HG02943 (cell line): ENCODE measurements at regions not wholly inside any gene's neighbourhood (a gene's known extent, or its start where the extent isn't known, plus 50 kb on each side); places are given as distances from the start of the nearest gene placed in this dataset.
"Not testable (repeated sequence)": the region's sequence is repeated elsewhere in the genome, so short reads cannot be mapped to it uniquely, and the experiment has no call there.

Experiments used
- ATAC-seq: cut with Tn5 transposase; IDR thresholded peaks from one replicate; pipeline ENCODE4 v1.9.1; 2021; ENCODE audit warnings: mild to moderate bottlenecking, low read depth, moderate library complexity; ENCODE audit not compliant: unreplicated experiment

DNA sequence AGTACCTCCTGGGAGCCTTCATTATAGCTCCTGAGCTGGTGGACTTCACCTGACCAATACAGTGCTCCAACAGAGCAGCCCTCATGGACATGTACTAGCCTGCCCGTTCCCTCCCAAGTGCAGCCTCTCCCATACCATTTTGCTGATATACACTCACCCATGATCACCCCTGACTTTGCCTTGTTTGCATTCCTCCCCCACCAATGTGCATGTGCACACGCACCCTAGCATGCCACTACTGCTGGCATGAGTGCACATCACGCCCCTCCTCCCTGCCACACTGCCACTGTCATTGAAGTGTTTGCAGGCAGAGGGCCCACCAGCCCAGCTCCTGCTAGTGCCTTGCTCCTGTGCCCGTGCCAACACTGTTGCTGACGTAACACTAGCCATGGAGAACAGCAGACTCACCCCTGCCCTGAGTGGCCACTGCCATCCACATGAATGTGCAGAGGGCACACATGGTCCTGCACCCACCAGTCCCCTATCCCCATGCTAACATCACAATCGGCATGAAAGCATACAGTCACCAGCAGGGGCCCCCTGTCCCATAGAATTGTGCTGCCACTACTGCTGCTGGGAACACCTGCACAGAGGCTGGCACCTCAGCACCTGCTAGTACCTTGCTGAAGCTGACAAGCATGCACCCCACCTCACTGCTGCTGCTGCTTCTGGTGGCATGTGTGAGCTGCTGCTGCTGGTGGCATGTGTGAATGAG is 110.3 kb downstream of the SINHCAF start:
- ATAC-seq, result no peak

DNA sequence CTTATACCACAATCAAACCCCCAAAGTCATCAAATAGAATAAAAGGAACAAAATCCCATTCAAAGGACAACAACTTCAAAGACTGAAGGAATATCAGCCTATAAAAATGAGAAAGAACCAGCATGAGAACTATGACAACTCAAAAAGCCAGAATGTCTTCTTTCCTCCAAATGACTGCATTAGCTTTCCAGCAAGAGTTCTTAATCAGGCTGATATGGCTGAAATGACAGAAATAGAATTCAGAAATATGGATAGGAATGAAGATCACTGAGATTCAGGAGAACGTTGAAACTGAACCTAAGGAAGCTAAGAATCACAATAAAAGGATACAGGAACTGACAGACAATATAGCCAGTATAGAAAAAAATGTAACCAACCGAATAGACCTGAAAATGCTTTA is 109.5 kb downstream of the SINHCAF start:
- no peak for ATAC-seq

DNA sequence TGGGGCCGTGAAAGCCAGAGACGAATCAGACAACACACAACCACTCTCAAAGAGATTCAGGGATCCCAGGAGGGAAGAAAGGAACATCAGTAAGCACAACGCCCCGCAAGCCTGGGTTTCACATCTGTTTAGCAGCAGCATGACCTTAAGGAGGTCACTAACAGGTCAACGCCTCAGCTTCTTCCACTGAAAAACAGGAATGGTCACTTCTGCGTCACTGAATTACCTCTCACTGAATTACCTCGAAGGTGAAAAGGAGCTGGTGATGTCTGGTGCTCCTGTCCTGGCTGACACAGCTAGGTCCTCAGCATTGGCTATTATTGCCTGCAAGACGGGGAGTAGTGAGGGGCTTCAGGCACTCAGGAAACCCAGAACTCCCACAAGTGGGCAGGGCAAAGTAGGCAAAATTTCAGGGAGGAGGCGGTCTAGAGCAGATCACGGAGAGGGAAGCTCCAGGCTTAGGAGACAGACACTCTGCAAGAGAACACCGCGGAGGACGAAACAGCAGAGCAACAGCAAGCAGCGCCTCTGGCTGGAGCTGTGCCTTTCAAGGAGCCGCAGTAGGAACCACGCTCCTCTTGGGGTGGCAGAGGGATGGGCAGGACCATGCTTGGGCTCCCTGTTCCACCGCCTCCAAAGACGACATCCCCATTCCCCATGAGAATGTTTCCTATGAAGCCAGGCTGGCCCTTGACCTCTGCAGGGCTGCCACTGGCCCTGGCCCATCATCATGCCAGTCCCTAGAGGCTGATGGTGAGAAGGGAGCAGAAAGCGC is 108.4 kb downstream of the SINHCAF start:
- ATAC-seq, result no peak

DNA sequence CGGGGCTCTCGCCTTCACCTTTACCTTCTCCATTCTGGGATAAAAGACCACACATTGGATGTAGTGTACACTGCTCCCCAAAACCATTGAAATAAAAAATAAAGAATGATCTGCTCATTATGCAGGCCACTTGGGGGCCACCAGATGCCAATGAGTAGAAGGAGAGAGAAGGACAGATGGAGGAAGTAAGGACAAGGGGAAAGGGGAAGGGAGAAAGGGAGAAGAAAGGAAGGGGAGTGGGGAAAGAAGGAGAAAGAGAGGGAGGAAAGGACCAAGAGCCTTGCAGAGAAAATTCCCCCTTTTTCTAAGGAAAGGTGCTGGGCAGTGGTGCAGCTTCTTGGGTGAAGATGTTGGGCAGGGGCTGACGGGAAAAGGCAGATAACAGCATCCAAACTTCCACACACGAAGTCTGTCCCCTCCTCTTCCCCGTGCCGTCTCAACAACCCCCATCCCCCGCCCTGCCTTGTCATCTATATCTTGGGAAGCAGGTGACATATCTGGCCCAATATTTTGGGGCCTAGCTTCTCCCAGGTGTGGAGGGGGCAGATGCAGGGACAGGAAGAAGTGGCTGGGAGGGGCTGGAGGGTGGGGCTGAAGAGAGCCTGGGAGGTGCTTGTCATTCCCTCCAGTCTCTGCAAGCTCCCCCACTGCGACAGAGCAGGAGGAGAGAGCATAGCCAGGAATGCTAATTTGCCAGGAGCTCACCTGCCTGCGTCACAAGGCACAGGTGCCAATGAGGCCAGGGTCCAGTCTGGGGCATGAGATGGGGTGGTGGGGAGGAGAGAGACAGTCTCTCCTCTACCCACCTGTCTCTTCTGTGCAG is 107.5 kb downstream of the SINHCAF start:
- ATAC-seq, result no peak

DNA sequence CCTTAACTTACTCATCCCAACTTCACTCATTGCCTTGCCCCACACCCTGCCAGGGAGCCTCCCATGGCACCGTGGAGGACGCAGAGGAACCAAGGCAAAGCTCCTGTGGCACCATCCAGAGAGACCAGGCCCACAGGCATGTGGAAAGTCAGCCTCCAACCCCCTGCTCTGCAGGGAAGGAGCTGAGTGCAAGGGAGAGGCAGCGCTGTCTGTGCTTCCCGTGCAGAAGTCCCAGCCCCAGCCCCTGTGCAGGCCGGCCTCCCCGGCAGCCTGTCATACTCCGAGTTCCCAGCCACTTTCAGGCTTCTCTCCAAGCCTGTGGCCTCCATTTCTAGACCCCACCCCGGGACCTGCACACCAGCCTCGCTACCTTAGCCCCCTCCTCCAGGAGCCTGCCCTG is 106.4 kb downstream of the SINHCAF start:
- no peak for ATAC-seq

DNA sequence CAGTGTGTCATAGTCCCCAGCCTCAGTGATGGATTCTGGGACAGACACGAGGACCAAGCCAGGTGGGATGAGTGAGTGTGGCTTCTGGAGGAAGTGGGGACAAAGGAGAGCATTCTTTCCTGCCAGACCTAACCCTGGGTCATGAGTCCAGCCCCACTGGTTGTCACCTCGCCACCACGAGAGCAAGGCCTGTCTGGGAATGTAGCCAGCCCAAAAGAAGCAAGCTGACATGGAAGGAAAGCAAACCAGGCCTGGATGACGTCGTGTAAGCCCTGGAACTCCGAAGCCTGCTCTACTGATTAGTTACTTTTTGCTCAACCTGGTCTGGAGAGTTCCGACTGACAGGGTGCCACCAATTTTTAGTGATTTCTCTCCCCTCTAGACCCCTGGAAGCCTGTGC is 105.9 kb downstream of the SINHCAF start:
- ATAC-seq, result no peak

DNA sequence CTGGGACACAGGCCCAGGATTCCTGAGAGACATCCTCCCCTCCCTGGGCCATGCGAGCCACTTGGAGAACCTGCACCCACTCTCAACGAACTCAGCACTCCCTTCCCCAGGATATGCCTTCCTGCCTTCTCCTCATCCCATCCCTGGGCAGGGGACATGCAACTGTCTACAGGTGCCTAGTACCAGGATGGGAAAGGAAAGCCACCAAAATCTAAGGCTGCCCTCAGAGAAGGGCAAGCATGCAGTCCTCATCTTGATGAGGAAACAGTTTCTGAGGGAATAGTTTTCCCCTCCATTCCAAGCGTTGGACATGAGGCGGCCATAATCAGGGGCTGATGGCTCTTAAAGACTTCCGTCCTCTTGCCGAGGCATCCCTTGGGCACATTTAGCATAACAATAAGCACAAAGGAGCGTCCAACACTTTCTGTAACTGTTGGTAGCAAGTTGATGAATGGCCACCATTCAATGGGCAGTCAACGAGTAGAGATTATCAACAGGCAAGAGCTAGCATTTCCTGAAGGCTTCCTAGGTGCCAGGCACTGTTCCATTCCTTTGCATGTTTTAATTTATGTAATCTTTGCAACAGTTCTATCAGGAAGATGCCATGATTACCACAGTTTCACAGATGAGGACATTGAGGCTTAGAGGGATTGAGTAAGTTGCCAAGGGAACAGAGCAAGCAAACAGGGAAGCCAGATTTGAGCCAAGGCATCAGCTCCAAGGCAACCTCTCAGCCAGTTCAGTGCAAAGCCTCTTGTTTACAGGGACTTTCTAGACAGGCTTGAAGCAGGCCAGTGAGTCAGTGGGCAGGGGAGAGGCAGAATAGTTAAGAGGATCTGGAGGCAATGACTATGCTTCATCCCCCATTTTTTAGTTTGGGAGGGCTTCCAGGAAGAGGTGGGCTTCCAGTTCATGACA is 105.1 kb downstream of the SINHCAF start:
- ATAC-seq, result no peak

DNA sequence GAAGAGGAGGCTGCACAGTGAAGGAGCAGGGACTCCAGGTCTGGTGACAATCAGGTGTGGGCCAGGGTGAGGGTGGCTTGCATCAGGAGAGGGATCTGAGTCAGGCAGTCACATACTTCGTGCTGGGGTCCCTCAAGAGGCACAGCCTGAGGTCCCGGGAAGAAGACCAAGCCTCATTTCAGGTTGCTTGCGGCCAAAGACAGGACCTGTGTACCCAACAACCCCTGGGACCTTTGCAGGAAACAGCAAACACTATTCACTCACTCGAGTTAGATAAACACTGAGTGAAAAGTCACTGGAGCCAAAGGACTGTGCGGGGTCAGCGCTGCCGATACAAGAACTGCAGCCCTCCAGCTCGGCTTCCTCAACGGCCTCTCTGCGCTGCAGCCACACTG is 104.4 kb downstream of the SINHCAF start:
- no peak for ATAC-seq

DNA sequence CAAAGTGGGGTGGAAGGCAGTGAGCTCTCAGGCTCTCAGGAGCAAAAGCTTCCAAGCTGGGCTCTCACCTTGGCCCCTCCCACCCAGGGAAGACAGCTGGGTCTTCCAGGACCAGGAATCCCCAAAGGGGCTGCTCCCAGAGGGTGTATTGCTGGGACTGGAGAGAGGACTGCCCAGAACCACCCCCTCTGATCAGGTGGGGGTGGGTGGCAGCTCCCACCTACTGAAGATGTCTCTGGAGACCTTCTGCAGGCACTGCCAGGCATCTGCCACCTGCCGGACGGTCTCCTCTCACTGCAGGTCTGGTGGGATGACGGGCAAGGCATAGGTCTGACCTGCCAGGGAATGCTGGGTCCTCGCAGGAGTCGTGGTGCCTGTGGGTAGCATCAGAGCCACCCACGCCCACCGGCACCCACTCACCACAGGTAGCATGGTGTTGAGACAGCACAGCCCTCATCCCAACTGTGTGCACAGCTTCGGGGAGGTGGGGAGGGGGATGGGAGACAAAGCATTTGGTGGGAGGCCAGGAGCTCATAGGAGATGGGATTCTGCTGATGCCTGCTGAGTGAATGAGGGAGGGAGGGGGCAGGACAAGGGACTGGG is 103.2 kb downstream of the SINHCAF start:
- no peak for ATAC-seq

DNA sequence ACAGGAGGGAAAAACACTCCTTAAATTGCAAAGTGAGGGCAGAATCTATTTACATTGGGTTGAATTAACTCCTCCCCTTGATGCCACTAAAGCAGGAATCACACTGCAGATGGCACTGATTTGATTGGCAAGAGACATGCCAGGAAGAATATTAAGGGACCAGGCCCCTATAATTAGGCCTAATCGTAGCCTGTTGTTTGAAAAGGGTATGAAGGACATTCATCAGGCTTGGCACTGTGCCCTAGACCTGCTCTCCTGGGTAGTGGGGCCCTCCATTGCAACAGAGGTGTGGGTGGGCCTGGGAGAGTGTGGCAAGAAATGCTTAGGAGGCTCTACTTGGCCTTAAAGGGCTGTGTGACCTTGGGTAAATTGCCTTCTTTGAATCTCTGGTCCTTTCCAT is 102.3 kb downstream of the SINHCAF start:
- ATAC-seq, result not testable (repeated sequence)

DNA sequence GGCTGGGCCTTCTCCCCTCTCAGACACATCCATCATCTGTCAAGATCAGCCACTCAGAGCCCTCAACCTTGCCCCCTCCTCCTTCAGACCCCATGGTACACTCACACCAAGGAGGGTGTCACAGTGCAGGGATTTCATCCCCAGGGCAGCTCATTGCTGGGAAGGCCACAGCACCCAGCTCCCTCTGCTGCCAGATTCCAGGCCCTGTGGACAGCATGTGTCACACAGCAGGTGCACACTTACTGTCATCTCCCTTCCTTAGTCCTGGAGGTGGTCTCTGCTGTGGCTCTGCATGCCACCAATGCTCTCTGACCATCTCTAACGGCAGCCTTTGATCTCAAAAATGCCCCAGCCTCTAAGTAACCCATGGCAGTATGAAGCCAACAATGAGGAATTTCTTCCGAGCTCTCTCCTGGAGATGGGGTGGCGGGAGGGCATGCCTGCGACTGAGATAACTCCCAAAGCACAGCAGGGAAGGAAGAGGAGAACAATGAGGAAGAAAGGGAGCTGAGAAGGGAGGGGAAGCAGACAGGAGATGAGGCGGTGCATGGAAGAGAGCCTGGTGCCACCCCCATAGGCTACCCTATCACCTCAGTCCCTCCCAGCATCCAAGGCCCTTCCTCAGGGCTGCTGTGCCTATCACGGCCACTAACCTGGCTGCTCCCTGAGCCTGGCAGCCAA is 101.0 kb downstream of the SINHCAF start:
- ATAC-seq, result no peak

DNA sequence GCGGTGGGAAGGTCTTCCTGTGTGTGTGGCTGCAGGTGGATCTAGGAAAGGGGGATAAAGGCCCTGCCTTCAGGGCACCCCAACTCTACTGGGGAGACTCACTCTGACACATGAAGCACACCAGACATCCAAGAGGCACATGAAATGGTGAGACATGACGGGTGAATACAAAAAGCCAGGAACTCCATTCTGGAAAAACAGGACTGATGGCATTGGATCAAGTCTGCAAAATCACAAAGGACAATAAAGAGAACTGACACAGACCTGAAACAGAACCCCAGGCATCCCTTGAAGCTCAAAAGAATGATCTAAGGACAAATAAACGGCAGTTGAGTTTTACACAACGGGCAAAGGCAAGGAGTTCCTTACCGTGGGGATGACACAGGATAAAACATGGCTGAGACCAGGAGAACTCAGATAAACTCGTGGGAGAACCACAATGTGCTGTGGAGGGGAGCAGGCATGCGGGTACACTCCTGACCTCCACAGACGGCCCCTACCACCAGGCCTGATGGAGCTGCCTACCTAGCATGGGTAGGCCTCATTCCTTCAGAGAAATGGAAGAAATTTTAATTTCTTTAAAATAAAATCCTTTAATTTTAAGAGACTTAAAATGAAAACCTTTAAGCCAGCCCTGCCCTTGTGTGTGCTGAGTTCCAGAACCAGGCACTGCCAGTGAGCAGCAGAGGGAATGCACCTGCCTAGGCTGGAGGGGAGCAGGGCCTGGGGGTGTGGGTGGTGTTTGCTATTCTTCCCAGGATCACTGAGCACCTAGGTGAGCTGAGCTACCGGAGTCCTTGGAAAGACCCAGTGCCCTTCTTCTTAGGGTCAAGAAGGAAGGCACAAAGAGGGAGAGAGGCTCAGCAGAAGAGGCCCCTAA is 100.1 kb downstream of the SINHCAF start:
- ATAC-seq, result no peak

DNA sequence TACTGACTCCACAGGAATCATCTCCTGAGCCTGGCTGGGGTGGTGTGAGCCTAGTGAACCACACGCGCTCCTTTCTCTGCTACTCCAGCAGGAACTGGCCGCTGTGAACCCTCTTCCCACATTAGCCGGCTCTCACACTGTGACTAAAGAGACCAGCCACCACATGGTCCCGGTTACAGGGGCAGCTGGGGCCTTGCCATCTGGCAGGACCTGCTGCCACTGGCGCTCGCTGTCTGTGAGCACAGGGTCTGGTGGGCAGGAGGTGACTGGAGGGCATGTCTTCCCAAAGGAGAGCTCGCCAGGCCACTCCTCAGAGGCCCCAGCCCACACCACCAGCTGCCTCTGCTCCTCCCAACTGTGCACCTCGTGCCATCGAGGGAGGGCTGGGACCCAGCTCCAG is 99.3 kb downstream of the SINHCAF start:
- no peak for ATAC-seq

DNA sequence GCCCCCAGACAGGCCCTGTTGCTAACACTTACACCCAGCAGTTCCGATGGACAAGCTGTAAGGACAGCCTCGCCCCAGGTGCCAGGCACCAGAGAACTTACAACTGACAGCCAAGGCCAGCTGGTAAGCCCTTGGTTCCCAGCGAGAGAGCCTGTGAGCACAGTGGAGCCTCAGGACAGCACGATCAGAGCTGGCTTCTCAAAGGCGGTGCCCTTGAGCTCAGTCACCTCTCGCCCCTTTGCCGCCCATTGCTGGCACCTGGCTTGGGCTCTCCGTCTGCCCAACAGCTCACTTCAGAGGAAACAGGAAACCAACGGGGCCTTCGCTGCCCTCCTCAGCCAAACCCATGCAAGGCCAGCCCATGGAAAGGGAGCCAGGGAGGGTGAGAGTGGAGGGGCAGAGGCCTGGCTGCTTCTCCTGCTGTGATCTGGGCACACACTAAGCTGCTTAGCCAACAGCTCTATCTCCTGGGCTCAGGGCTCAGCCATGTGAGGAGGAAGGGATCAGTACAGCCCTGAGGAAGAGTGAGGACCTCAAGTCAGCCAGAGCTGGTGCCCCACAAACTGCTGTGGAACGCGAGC is 98.5 kb downstream of the SINHCAF start:
- ATAC-seq, result no peak

DNA sequence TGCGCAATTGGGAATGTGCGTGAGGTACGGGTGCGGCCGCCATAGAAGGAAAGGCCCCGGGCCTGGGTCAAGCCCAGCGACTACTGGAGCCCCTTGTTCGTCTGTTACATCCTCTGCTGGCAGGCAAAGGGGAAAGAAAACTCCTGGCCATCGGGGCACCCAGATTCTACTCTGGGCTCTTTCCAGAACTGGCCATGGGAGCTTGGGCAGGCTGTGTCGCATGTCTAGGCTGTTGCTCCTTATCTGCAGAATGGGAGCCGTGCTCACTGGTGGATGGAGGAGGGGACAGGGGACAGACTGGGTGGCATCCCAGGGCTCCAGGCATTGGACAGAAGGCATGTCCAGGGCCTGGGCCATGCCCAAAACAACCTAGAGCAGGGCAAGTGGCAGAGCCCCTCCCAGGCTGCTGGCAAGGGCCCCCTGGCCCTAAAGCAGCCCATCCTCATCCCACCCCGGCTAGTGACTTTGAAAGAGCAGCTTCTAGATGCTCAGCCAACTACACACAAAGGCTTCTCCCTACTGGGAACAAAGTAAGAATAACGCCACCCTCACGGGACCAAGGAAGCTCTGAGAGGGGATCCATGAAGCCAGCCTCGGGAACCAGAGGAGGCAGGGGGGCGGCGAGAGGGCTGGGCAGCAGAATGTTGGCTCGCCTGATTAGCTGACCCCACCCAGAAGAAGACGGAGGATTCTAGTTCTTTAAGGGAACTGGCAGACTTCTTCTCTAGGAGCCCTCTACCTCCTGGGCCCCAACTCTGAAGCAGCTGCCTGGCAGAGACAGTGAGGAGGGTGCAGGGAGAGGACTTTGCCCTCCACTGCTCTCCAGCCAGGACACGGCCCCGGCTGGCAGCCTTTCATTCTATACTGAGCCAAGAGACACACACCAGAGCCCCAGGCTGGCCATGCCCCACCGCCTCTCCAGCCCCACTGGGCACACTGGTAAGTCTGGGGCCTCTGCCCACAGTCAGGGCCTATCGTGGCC is 96.8 kb downstream of the SINHCAF start:
- ATAC-seq, result no peak

DNA sequence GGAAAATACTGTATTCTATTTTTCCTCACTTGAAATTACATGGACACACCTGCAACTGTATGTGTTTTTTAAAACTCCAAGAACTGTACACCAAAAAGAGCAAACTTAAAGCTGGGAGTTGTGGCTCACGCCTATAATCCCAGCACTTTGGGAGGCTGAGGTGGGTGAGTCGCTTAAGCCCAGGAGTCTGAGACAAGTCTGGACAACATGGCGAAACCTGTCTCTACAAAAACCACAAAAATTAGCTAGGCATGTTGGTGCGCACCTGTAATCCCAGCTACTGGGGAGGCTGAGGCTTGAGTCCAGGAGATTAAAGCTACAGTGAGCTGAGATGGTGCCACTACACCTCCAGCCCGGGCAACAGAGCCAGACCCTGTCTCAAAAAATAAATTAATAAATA is 95.9 kb downstream of the SINHCAF start:
- ATAC-seq, result no peak
